K562 (cell line): ENCODE measurements at regions not wholly inside any gene's neighbourhood (a gene's known extent, or its start where the extent isn't known, plus 50 kb on each side); places are given as distances from the start of the nearest gene placed in this dataset.

ENCODE experiments used
- ATAC-seq: fragments of 200-7000 bp; cut with Tn5 transposase; 3 replicates; pipeline ENCODE4 v1.9.1; 2020; ENCODE audit warnings: moderate library complexity
- BruUV-seq: library from RNA; stranded (reverse); fragments of 400-500 nt; replicated peaks from 2 replicates; lab custom pipeline; 2021; lab: Mats Ljungman, UMichigan
- CTCF ChIA-PET: fragments of 300-600 bp; formaldehyde crosslinking; extraction: SDS; loops from one replicate; lab custom pipeline; 2021; ENCODE audit warnings: low intra/inter-chr PET ratio; lab: Yijun Ruan, JAX
- POLR2A ChIA-PET: fragments of 300-600, 350-650 bp; sonication (Branson Sonifier 250); formaldehyde crosslinking; extraction: SDS; loops from one replicate; lab custom pipeline; 2021; ENCODE audit warnings: antibody characterized with exemption, inconsistent platforms; lab: Yijun Ruan, JAX
- DNase-seq, 4 experiments: peaks; one replicate each; pipeline versions ENCODE4 v3.0.0 to v3.0.0-alpha.2; 2011 to 2018; ENCODE audit warnings: low spot score in 3 of 4, mixed read lengths in 3 of 4; ENCODE audit errors: extremely low read depth in 1 of 4
- FAIRE-seq: peaks from 2 replicates; lab custom pipeline; 2011; peaks lifted over from hg19 to GRCh38; lab: Jason Lieb, UNC
- H2AFZ ChIP-seq: 2 replicates; pipeline ENCODE4 v1.6.0; 2011; ENCODE audit warnings: low read depth, low read length, control low read depth, inconsistent platforms
- H3K27ac ChIP-seq: fragments of 200-600 bp; 3 replicates; pipeline ENCODE4 v1.8.0; 2011; ENCODE audit warnings: low read depth, mild to moderate bottlenecking, control low read depth, inconsistent platforms, low read length, moderate library complexity, mixed read lengths; ENCODE audit errors: extremely low read depth
- H3K27me3 ChIP-seq, 2 experiments: fragments of 300-600 bp in 1 of 2; 2 replicates in 1 of 2; 3 replicates in 1 of 2; pipeline versions ENCODE4 v1.6.0 to v1.8.0; 2011; ENCODE audit warnings: inconsistent platforms in 2 of 2, low read length in 2 of 2, mild to moderate bottlenecking in 1 of 2, mixed read lengths in 1 of 2, moderate library complexity in 1 of 2; ENCODE audit not compliant: control insufficient read depth in 2 of 2, insufficient read depth in 2 of 2
- H3K36me3 ChIP-seq: fragments of 300-600 bp; 3 replicates; pipeline ENCODE4 v1.8.0; 2011; ENCODE audit warnings: mild to moderate bottlenecking, low read length, inconsistent platforms; ENCODE audit not compliant: control insufficient read depth, insufficient read depth
- H3K4me1 ChIP-seq, 2 experiments: fragments of 200-600 bp in 1 of 2; replicated peaks in 1 of 2; 2 replicates in 1 of 2; 3 replicates in 1 of 2; pipeline versions ENCODE4 v1.5.1 to v1.8.0; 2011; ENCODE audit warnings: inconsistent platforms in 2 of 2, low read length in 2 of 2, mild to moderate bottlenecking in 1 of 2, mixed read lengths in 1 of 2, moderate library complexity in 1 of 2; ENCODE audit not compliant: control insufficient read depth in 2 of 2, insufficient read depth in 2 of 2
- H3K4me2 ChIP-seq: 2 replicates; pipeline ENCODE4 v1.6.1; 2011; ENCODE audit warnings: low read length, control low read depth, inconsistent platforms, mixed read lengths; ENCODE audit not compliant: insufficient read depth
- H3K4me3 ChIP-seq: fragments of 200-600 bp; sonication (generic), shearing (Covaris generic); 2 replicates; pipeline ENCODE4 v1.5.1; 2016; ENCODE audit warnings: control low read depth, inconsistent platforms
- H3K79me2 ChIP-seq: fragments of 200-600 bp; 3 replicates; pipeline ENCODE4 v1.8.0; 2011; ENCODE audit warnings: low read length, inconsistent platforms; ENCODE audit not compliant: control insufficient read depth, insufficient read depth
- H3K9ac ChIP-seq, 2 experiments: 2 replicates each; pipeline versions ENCODE4 v1.6.0 to v1.6.1; 2011; ENCODE audit warnings: low read depth in 2 of 2, low read length in 2 of 2, control low read depth in 1 of 2, inconsistent platforms in 1 of 2, mild to moderate bottlenecking in 1 of 2, mixed read lengths in 1 of 2; ENCODE audit not compliant: insufficient read depth in 1 of 2
- H3K9me1 ChIP-seq: one replicate; pipeline ENCODE4 v1.6.0; 2011; ENCODE audit warnings: inconsistent platforms, mild to moderate bottlenecking, low read length, moderate library complexity; ENCODE audit not compliant: control insufficient read depth, insufficient read depth
- H3K9me3 ChIP-seq: replicated peaks from 2 replicates; pipeline ENCODE4 v1.5.1; 2011; ENCODE audit warnings: low read depth, low read length, inconsistent platforms; ENCODE audit not compliant: control insufficient read depth, insufficient read depth
- H4K20me1 ChIP-seq: replicated peaks from 2 replicates; pipeline ENCODE4 v1.6.1; 2011; ENCODE audit warnings: low read length, inconsistent platforms, mixed read lengths; ENCODE audit not compliant: control insufficient read depth, insufficient read depth
- ASH1L ChIP-seq: fragments of 450-650 bp; IDR thresholded peaks from 2 replicates; pipeline ENCODE4 v1.6.1; 2018; ENCODE audit warnings: borderline replicate concordance, mild to moderate bottlenecking, low read depth; ENCODE audit not compliant: partially characterized antibody
- HLTF ChIP-seq: fragments of 450-650 bp; IDR thresholded peaks from 2 replicates; pipeline ENCODE4 v1.6.1; 2016
- NFYB ChIP-seq: IDR thresholded peaks from 2 replicates; pipeline ENCODE4 v1.6.1; 2011; ENCODE audit warnings: mild to moderate bottlenecking, moderate library complexity; ENCODE audit not compliant: insufficient read length; ENCODE audit errors: extremely low read depth
- SPI1 ChIP-seq: IDR thresholded peaks from 2 replicates; pipeline ENCODE4 v1.6.1; 2011; ENCODE audit warnings: low read depth, low read length, control low read depth, borderline replicate concordance
- ZNF143 ChIP-seq: sonication (generic); formaldehyde crosslinking; IDR thresholded peaks from 2 replicates; pipeline ENCODE4 v1.9.0; 2022; ENCODE audit warnings: mild to moderate bottlenecking, missing genetic modification reagents
- WGBS: fragments of 100-300 bp; shearing (Covaris generic); methylation state at CpG from one replicate; pipeline ENCODE4 v1.1.6; 2016; ENCODE audit warnings: low coverage, mixed read lengths; ENCODE audit not compliant: insufficient coverage; ENCODE audit errors: missing lambda C conversion rate; 5-methylcytosine and 5-hydroxymethylcytosine counted together
- in situ Hi-C: fragments of 300-500 bp; cut with MboI; formaldehyde crosslinking; loops from 4 replicates; pipeline ENCODE4 v1.15.0; 2018; ENCODE audit warnings: inconsistent platforms, mixed read lengths
- intact Hi-C: fragments of 100-400 bp; cut with micrococcal nuclease; formaldehyde crosslinking; loops from 2 replicates; pipeline ENCODE4 v1.14.2; 2022

DNA sequence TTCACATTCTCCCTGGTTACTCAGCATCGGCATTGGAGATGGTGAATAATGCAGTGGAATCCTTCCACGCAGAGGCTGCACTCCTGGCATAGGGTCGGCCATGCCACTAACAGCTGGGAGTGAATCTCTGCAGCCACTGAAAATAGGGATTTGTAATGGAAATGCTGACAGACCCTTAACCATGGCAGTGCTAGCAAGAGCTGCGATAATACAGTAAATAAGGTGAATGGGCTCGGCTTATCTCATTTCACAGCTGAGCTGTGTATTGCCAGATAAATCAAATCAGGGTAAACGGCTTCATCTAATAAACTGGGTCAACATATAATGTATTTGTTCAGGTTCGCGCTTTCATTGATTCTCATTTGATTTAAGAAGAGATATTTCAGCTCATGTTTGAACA lies 156.8 kb downstream of the SLC35B3 start:
- H3K27me3 ChIP-seq: no peaks in the 10 kb centered on the region
- H3K9me3 ChIP-seq: no peaks in the 10 kb centered on the region
- ATAC-seq (no peak), DNase-seq (no peak), FAIRE-seq (no peak)
- H4K20me1 ChIP-seq: no peaks in the 10 kb centered on the region; the same call in 1 of the 2 replicates
- H3K4me2 ChIP-seq: no peak overlapping the region
- H3K9me1 ChIP-seq: no peaks in the 10 kb centered on the region
- BruUV-seq: no TSS peak
- WGBS: 0% methylated on average over 8 of the region's 8 CpGs
- no peak overlapping the region for H3K4me3 ChIP-seq
- no peaks in the 10 kb centered on the region for H3K36me3 ChIP-seq
- ChIA-PET CTCF (no interaction called here), POLR2A (interaction anchor here (0.6 kb wide), 1 partner anchor 85 kb away, joined by 3 read pairs; no protein-coding TSS in a partner anchor)
- TF ChIP-seq ASH1L (no peak), ZNF143 (CRISPR knock-in tag) (no peak), SPI1 (no peak), NFYB (no peak)
- in situ Hi-C loops (no loop called here), intact Hi-C loops (no loop called here)
- H2AFZ ChIP-seq: no peak overlapping the region
- peaks cover 0 to 10% of the 10 kb centered on the region in 2 experiments; a peak in 2 of 5 replicates for H3K4me1 ChIP-seq
- H3K9ac ChIP-seq: no peak overlapping the region
- no peaks in the 10 kb centered on the region for H3K79me2 ChIP-seq
- H3K27ac ChIP-seq: no peak overlapping the region

DNA sequence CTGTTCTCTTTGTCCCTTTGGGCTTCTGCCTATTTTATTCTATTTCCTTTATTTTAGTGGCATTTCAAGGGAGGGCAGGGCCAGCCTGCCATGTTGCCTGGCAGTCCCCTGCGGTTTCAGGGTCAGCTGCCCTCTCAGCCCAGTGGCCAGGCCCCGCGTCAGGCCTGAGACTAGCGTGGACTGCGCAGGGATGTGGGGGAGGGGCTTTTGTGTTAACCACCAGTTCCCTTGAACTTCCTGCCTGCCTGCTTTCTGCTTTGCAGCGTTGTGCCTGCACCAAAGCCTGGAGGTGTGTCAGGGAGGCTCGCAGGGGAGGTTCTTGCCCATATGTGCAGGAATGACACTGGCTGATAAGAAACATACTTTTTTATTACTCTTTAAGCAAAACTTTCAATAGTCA lies 157.6 kb downstream of the SLC35B3 start:
- H3K79me2 ChIP-seq: no peaks in the 10 kb centered on the region
- no peak overlapping the region for H2AFZ ChIP-seq
- no peak overlapping the region for H3K4me3 ChIP-seq
- intact Hi-C loops: no loop called here
- no peaks in the 10 kb centered on the region for H3K27me3 ChIP-seq
- 5% methylated on average over 6 of the region's 7 CpGs for WGBS
- DNase-seq (no peak), FAIRE-seq (no peak), ATAC-seq (no peak)
- BruUV-seq: no TSS peak
- H3K4me2 ChIP-seq: no peak overlapping the region
- H3K27ac ChIP-seq: no peak overlapping the region
- H3K4me1 ChIP-seq: peaks cover 0 to 10% of the 10 kb centered on the region in 2 experiments; a peak in 2 of 5 replicates
- H3K36me3 ChIP-seq: no peaks in the 10 kb centered on the region
- in situ Hi-C loops: no loop called here
- H3K9me1 ChIP-seq: no peaks in the 10 kb centered on the region
- H3K9ac ChIP-seq: no peak overlapping the region
- ChIA-PET POLR2A (no interaction called here), CTCF (no interaction called here)
- no peaks in the 10 kb centered on the region for H3K9me3 ChIP-seq
- no peaks in the 10 kb centered on the region; the same call in 1 of the 2 replicates for H4K20me1 ChIP-seq
- no peak for TF ChIP-seq HLTF
